GM19438 (cell line): ENCODE measurements at regions not wholly inside any gene's neighbourhood (a gene's known extent, or its start where the extent isn't known, plus 50 kb on each side); places are given as distances from the start of the nearest gene placed in this dataset.
"Not testable (repeated sequence)": the region's sequence is repeated elsewhere in the genome, so short reads cannot be mapped to it uniquely, and the experiment has no call there.

Source experiments
- ATAC-seq: cut with Tn5 transposase; IDR thresholded peaks from one replicate; pipeline ENCODE4 v1.9.1; 2021; ENCODE audit warnings: low read depth; ENCODE audit not compliant: unreplicated experiment

DNA sequence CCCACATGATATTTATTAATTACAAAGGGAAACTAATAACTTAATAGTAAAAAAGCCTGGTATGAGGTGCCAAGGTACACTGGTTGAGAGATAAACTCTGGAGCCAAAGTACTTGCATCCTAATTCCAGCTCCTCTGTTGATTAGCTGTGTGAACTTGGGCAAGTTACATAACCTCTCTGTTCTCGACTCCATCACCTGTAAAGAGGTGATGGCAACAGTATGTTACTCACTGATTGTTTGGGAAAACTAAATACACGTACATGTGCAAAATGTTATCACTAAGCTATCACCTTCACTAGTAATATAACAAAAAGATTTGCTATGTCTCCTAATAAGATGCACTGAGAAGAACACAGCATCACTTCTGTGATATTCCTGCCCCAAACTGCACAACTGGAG lies 206.4 kb downstream of the MEX3B start:
- no peak for ATAC-seq

DNA sequence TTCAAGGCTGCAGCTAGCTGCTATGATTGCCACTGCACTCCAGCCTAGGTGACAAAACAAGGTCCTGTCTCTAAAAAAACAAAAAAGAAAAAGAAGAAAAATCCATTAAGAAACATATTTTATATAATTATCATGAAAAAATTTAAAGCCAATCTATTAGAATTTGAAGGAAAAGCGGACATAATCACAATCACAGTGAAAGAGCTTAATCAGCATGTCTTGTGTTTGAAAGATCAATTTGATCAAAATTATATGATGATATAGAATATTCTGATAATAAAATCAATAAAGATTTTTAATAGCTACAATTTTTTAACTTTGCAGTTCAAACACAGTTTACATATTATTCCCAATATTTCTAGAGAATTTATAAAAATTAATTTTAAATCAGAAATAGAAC lies 210.1 kb downstream of the MEX3B start:
- no peak for ATAC-seq

DNA sequence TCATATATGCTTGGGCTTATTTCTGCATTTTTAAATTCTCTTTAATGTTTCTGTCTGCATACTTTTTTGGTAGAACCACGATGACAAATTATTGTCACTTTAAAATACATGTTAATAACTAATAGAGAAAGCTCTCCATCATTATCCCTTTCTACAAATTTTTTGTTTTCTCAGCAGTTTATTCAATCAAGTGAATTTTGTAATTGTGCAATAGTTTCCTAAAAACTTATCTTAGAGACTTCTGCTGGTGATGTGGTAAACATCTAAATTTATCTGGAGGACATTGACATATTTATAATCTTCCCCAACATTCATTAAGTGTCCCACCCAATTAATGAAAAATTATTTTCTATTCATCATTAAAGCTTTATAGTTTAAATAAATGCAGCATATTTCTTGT lies 215.3 kb downstream of the MEX3B start:
- no peak for ATAC-seq

DNA sequence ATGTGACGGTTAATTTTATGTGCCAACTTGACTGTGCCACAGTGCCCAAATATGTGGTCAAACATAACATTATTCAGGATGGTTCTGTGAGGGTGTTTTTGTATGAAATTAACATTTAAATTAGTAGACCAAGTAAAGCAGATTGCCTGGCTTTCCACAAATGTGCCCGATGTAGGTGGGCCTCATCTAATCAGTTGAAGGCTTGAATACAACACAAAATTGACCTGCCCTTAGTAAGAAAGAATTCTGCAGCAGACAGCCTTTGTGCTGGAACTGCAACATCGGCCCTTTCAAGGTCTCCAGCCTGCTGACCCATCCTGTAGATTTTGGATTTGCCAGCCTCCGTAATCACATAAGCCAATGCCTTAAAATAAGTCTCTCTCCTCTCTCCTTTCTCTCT lies 215.9 kb downstream of the MEX3B start:
- ATAC-seq, result no peak

DNA sequence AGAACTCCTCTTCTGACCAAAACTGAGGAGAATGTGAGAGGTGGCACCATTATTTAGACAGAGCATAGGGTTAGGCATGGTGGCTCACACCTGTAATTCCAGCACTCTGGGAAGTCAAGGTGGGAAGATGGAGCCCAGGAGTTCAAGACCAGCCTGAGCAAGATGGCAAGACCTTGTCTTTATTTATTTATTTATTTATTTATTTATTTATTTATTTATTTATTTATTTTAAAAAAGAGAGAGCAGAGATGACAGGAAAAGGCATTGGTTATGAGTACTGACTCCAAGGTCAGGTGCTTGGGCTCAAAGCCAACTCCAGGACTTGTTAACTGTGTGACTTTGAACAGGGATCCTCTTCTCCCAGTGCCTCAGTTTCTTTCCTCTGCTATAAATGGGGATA lies 217.7 kb downstream of the MEX3B start:
- ATAC-seq, result no peak

DNA sequence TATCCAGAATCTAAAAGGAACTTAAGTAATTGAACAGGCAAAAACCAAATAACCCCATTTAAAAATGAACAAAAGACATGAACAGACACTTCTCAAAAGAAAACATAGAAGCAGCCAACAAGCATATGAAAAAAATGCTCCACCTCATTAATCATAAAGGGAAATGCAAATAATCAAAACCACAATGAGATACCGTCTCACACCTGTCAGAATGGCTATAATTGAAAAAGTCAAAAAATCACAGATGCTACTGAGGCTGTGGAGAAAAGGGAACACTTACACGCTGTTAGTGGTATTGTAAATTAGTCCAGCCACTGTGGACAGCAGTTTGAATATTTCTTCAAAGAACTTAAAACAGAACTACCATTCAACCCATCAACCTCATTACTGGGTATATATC lies 220.7 kb downstream of the MEX3B start:
- no peak for ATAC-seq

DNA sequence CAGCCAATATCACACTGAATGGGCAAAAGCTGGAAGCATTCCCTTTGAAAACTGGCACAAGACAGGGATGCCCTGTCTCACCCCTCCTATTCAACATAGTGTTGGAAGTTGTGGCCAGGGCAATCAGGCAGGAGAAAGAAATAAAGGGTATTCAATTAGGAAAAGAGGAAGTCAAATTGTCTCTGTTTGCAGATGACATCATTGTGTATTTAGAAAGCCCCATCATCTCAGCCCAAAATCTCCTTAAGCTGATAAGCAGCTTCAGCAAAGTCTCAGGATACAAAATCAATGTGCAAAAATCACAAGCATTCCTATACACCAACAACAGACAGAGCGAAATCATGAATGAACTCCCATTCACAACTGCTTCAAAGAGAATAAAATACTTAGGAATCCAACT lies 223.2 kb downstream of the MEX3B start:
- ATAC-seq, result not testable (repeated sequence)

DNA sequence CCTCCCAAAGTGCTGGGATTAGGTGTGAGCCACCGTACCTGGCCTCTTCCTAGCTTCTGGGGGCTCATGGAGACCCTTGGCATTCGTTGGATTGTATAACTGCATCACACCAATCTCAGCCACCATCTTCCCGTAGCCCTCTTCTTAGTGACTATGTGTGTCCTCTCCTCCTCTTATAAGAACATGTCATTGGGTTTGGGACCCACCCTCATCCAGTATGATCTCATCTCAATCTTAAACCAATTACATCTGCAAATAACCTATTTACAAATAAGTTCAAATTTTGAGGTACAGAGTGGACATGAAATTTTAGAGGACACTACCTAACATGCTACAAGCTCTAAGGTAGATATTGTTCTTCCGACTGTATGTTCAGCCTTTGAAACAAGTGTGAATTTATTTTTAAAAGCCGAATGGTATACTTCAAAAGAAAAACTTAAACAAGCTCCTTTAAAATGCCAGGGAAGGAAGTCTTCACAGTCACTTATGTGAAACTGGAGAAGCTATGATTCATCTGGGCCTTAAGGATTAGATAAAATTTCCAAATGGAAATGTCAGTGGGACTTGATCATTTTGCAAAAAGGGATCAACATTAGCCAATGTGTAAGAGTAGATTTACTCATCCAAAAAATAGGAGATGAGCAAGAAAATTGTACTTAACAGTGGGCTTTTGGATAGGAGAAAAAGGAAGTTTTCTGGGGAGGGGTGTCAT lies 225.7 kb downstream of the MEX3B start:
- ATAC-seq, result no peak

DNA sequence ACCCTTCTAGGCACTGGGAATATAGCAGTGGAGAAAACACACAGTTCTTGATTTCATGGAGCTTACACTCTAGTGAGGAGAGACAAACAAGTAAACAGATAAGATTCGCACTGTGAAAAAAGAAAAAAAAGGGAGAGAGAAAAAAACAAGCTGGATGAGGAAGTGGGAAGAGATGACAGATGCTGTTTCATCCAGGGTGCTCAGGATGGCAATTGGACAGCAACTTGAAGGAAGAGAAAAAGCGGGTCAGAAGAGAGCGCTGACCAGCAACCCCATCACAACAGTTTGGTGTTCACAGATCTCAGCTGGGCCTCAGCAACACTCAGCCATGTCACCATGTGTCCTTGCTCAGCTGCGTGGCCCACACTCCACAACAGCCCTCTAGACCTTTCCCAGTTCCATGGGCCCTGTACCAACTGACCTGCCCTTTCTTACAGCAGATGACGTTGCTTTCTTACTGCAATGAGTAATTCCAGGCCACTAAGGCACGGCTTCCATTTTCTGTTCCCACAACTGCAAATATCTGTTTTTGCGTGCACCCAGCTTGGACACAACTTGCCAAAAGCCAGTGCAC lies 230.8 kb downstream of the MEX3B start:
- no peak for ATAC-seq

DNA sequence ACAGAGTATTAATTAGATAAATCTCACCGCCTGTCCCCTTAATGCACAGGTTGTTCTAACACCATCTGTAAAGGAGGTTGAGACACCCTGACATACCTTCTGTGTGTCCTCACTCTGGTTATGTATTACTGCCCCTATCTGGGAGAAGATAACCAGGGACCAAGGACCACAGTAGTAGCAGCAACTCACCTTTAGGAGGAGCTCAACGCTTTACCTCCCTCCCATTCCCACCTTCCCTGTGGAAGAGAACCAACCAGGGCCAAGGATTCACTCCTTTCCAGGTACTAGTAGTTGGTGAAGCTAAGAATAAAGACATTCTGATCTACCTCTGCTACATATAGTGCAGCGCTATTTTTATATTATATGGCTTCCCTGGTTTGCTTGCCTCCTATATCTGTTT lies 232.6 kb downstream of the MEX3B start:
- ATAC-seq, result no peak

DNA sequence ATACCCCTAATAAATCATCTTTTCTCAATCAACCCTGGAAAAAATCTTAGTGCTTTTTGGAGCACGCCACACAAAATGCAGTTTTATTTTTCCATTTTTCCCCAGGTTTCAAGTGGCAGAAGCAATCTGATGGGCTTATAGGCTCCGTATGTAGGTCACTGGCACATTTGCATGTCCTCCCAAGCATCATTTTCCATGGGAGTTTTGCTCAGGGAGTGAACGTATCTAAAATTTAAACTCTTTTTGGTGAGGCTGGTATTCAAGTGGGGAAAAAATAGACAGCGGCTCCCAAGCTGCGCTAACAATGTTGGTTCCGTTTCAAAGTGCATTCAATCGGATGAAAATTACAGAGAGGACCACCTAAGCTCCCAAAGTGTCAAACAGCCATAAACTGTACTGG lies 233.4 kb downstream of the MEX3B start:
- no peak for ATAC-seq

DNA sequence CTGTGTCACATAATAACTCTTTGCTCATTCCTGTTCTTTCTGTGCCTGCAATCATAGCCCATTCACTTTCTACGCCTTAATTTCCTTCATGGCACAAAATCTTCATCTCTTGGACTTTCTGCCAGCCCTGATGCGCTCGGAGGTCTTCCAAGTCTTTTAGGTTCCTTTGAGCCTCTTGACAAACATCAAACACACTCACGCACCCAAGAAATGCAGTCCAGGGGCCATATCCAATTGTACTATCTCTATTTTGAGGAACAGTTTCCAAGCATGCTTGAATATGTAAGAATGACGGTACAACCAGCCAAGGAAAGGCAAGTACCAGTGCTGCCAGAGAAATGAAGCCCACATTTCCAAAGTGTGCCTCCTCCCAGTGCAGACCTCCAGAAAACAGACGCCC lies 234.1 kb downstream of the MEX3B start:
- ATAC-seq, result no peak

DNA sequence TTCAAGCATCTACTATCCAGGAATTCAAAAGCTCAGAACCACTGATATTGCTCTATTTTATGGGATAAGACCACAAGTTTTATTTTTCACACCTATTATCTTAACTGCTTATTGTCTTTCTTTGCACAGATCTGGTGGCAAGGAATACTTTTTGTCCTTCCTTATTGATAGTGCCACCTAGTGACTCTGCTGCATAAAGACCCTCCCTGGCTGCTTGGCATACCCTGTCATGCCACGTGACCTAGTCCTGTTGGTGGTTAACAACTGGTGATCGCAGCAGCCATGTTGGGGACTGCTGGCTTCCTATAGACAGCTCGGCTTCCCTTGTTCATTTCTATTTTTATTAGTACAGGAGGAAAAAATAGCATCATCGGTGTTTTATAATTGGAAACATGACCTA lies 236.3 kb downstream of the MEX3B start:
- ATAC-seq, result no peak

DNA sequence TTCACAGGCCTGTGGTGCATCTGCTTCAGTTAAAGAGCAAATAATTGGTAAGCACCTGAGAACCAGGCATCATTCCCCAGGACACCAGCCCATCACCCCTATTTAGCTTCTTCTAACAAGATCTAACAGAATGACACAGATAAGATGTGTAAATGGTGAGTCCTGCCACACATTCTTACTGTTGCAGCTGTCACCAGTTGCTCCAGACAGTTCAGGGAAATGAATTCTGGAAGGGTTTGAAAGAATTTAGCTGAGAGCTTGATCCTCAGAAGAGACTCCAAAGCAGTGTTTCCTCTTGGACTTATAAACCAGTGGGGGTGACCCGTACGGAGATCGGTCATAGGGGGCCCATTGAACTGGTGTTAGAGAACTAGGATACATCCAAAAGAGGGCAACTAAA lies 238.0 kb downstream of the MEX3B start:
- no peak for ATAC-seq

DNA sequence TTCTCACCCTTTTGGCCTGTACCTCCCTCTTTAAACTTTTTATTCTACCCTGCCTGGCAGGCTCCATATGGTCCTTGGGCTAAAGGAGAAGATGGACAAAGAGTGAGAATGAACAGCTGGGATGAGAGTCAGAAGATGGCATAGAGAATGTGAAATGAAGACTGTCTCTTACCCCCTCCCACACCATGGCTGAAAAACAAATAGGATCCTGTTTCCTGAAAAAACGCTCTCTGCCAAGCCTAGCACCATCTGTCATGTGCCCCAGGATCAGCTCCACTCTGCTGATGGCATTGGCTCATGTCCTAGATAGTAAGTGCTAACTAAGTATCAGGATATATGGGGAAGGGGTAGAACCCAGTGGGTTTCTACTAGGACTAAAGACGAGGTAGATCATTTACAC lies 238.6 kb downstream of the MEX3B start:
- no peak for ATAC-seq

DNA sequence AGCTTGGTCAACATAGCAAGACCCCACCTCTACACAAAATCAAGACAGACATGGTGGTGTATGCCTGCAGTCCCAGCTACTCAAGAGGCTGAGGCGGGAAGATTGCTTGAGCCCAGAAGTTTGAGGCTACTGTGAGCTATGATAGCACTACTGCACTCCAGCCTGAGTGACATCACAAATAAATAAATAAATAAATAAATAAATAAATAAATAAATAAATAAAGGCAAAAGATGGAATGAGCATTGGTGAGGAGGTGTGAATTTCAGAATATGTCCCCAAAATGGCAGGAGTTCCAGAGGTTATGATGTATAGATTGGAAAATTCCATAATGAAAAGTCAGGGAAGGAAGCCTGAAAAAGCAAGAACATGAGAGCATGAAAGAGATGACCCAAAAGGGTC lies 249.9 kb downstream of the MEX3B start:
- ATAC-seq, result no peak

DNA sequence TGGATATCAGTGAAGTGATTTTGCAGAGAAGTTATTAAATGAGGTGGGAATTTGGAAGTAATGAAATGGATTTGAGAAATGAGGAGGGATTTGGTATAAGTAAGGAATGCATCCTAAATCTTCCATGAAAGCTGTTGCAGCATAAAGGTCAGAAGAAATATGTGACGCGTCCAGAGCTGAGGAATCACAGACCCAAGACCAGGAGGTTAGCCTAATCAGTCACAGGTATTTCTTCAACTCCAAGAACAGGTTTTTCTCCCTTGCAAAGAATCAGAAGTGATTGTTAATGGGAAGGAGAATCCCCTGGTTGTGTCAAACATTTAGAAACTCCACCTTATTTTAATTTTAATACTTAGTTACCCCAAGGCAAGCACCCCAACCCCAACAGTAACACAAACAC lies 253.2 kb downstream of the MEX3B start:
- ATAC-seq, result no peak

DNA sequence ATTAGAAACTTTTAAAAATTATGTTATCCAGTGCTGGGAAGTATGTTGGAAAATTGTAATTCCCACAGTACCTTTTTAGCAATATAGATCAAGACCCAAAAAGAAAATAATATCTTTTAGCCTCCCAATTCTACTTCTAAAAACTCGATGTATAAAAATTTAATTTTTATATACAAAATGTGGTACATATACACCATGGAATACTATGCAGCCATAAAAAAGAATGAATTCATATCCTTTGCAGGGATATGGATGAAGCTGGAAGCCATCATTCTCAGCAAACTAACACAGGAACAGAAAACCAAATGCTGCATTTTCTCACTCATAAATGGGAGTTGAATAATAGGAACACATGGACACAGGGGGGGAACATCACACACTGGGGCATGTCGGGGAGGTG lies 254.5 kb downstream of the MEX3B start:
- not testable (repeated sequence) for ATAC-seq

DNA sequence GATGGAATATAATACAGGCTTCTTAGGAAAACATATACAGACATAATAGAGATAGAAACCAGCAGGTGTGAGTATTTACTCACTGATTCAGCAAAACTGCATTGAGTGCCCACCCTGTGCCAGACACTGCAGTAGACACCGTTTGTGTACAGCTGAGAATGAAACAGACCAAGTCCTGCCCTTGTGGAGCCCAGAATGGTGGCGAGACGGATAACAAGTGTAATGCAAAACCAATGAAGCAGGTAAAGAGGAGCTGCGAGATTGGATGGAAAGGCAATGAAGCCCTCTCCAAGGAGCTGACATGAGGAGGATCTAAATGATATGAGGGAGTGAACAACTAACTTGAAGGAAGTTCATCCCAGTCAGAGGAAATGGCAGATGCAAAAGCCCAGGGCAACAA lies 256.4 kb downstream of the MEX3B start:
- ATAC-seq, result no peak

DNA sequence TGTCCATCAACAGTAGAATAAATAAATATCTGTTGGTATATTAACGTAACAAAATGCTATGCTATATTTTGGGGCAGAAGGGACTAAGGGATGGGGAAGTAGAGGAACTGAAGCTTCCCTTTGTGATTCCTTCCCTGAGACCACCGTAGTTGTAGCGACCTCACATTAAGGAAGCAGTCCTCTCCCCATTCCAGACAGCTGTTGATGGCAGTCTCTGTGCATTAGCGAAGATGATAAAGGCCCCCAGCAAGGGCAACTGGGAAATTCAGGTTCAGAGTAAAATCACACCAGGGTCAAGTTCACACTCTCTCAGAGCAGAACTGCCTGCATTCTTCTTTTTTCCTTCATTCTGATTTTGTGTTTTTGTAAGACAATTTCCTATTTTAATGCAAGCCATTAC lies 259.0 kb downstream of the MEX3B start:
- ATAC-seq, result no peak

DNA sequence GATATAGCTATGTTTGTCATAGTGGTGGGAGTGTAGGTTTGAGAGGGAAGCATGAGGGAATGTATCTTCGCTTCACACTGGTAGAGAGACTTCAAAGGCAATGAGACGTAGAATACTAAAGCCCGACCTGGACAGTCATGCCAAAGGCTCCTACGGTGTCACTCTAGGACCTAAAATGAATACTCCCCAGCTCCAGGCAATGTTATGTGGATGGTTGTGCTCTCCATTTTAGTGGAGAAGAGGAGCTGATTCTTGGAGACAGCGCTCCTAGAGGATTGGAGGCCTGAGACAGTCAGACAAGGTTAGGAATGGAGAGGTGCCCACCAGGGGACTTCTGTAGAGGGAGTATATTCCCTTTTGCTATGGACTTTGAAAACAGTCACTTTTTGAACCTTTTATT lies 260.1 kb downstream of the MEX3B start:
- no peak for ATAC-seq

DNA sequence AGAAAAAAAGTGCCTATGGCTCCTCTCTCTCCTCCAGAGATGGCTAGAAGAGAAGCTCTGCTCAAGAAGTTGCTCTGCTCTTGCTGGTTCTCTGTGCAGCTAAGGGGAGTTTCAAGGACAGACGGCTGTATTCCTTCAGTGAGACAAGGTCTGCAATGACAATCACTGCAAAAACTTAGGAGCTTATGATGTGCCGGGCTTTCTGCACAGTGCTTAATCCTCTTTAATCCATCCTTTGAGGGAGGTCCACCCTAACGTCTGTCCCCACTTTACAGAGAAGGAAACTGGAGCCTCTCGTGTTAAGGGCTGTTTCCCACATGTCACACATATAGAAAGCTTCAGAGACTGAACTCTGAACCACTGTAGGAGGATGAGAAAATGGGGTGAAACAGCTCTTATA lies 260.6 kb downstream of the MEX3B start:
- no peak for ATAC-seq

DNA sequence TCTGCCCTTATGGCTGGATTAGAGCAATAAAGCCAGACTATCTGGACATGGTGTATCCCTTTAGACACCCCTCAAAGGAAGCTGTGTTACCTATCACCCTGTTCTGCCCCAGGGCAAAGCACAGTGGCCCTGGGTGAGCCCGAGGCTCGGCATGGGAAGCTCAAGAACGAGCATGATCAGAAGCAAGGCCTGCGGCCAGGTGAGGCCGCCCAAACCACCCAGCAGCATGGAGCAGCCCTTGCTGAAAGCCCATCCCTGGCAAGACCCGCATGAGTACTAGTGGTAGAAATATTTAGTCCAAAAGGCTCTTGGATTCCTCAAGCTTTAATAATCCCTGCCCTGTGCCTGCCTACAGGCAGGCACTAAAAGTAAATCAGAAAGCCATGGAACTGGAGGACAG lies 261.1 kb downstream of the MEX3B start:
- ATAC-seq, result no peak
